ENCODE measurements at regions not wholly inside any gene's neighbourhood (a gene's known extent, or its start where the extent isn't known, plus 50 kb on each side); places are given as distances from the start of the nearest gene placed in this dataset.

DNA sequence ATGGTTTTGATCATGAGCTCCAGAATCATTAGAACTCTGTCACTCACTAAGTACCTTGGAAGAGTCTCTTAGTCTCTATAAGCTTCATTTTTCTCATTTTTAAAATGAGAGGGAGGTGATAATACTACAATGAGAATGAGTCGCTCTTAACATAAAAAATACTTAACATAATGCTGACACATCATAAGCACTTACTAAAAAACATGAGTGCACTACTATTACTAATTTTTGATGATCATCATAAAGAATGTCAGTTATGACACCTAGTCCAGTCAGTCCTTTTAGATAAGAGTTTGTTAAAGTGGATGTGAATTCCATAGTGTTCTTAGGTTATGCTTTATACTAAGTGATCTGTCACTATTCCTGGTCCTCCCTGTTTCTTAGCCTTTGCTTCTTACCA is 200.4 kb upstream of the SLC24A2 start:
- Histone ChIP-seq H2AK9ac (replicated peaks; ENCODE audit: low read depth, low read length, poor library complexity) (no peak overlapping the region), H4K91ac (ENCODE audit: insufficient read depth, low read depth, low read length) (no peak overlapping the region), H3K4ac (ENCODE audit: low read depth, low read length) (no peak overlapping the region), H2BK15ac (ENCODE audit: low read depth, low read length) (no peak overlapping the region), H3K4me1 (ENCODE audit: control insufficient read depth, insufficient read depth, low read length) (peaks cover 2% of the 10 kb centered on the region; the same call in 1 of the 2 replicates), H4K20me1 (ENCODE audit: insufficient read depth, low read length) (no peaks in the 10 kb centered on the region), H3K36me3 (ENCODE audit: control insufficient read depth, insufficient read depth, low read length) (no peaks in the 10 kb centered on the region), H3K9me3 (ENCODE audit: control insufficient read depth, insufficient read depth, low read length) (no peaks in the 10 kb centered on the region), H3K9me1 (ENCODE audit: insufficient read depth, low read length) (no peaks in the 10 kb centered on the region), H3K79me1 (ENCODE audit: low read depth in 1 of 2, low read length in 2 of 2) (no peaks in the 10 kb centered on the region), H3K9ac (ENCODE audit: low read depth, low read length) (no peak overlapping the region), H3K56ac (ENCODE audit: extremely low read depth, insufficient read depth, low read length) (no peak overlapping the region), H3K14ac (replicated peaks; ENCODE audit: low read depth, low read length) (no peak overlapping the region), H3K4me3 (ENCODE audit: insufficient read depth, low read depth, low read length) (no peak overlapping the region), H3K4me2 (ENCODE audit: low read depth, low read length) (no peak overlapping the region), H2BK5ac (ENCODE audit: low read depth, low read length, poor library complexity, severe bottlenecking) (no peak overlapping the region), H2BK120ac (ENCODE audit: low read depth, low read length) (no peak overlapping the region), H3K18ac (ENCODE audit: low read depth, low read length) (no peak overlapping the region), H4K8ac (ENCODE audit: low read depth in 2 of 2, low read length in 2 of 2) (no peak overlapping the region), H2AK5ac (ENCODE audit: low read depth, low read length) (no peak overlapping the region), H3K27ac (ENCODE audit: insufficient read depth, low read length) (no peak overlapping the region), H3K23ac (ENCODE audit: low read depth, low read length) (no peak overlapping the region), H3K27me3 (ENCODE audit: control insufficient read depth, insufficient read depth, low read length) (peaks cover 12% of the 10 kb centered on the region; the same call in 1 of the 2 replicates), H4K5ac (ENCODE audit: low read depth, low read length) (no peak overlapping the region), H2BK20ac (ENCODE audit: low read depth, low read length) (no peak overlapping the region), H2AFZ (replicated peaks; ENCODE audit: low read length, poor library complexity) (no peak overlapping the region)
- BruUV-seq (replicated peaks), result no TSS peak
- no peak for ATAC-seq (ENCODE audit: low read depth)
- DNase-seq, result no peak
- in situ Hi-C loops (cut with MboI; ENCODE audit: low sequenced_read_pairs), result no loop called here
- no CpG with 5 or more reads among the region's 1 CpG for WGBS, 2 experiments (ENCODE audit: extremely low coverage in 2 of 2, insufficient read length in 1 of 2)
- TF ChIP-seq MAFK (IDR thresholded peaks at IDR 0.05; ENCODE audit: low read depth, low read length), result peak; percentile 87
- no peak for TF ChIP-seq MXI1 (IDR thresholded peaks at IDR 0.05; ENCODE audit: borderline replicate concordance, low read depth, low read length)
- CTCF ChIA-PET, result no interaction called here
- intact Hi-C loops (cut with micrococcal nuclease), result no loop called here
- POLR2A ChIA-PET (ENCODE audit: unreplicated experiment), result no interaction called here
- dilution Hi-C loops (cut with HindIII; ENCODE audit: low sequenced_read_pairs, unreplicated experiment), result no loop called here
